DMS153 (cell line): ENCODE measurements at regions not wholly inside any gene's neighbourhood (a gene's known extent, or its start where the extent isn't known, plus 50 kb on each side); places are given as distances from the start of the nearest gene placed in this dataset.
"Not testable (repeated sequence)": the region's sequence is repeated elsewhere in the genome, so short reads cannot be mapped to it uniquely, and the experiment has no call there.

ENCODE experiments used
- DNase-seq: peaks from one replicate; lab custom pipeline; 2025; lab: John Stamatoyannopoulos, UW

GRCh38 chr5:112534067-112534583 is 115.0 kb upstream of the EPB41L4A start:
- DNase-seq = no peak

- no peak for DNase-seq
Measured at GRCh38 chr5:112534611-112535255, 115.7 kb upstream of the EPB41L4A start.

- DNase-seq = no peak
Measured at GRCh38 chr5:112535356-112535755, 116.3 kb upstream of the EPB41L4A start.

GRCh38 chr5:112544558-112544957 is 125.5 kb upstream of the EPB41L4A start:
- DNase-seq = not testable (repeated sequence)

- no peak for DNase-seq
Measured at GRCh38 chr5:112546946-112547592, 128.0 kb upstream of the EPB41L4A start.

- no peak for DNase-seq
Measured at GRCh38 chr5:112548246-112548881, 129.3 kb upstream of the EPB41L4A start.

- DNase-seq = no peak
Measured at GRCh38 chr5:112549127-112549526, 130.1 kb upstream of the EPB41L4A start.

- DNase-seq = no peak
Measured at GRCh38 chr5:112549605-112550166, 130.6 kb upstream of the EPB41L4A start.

GRCh38 chr5:112551419-112552032 is 132.4 kb upstream of the EPB41L4A start:
- DNase-seq = peak; percentile 14

GRCh38 chr5:112552216-112552615 is 133.1 kb upstream of the EPB41L4A start:
- DNase-seq = no peak

- DNase-seq = no peak
Measured at GRCh38 chr5:112552791-112553190, 133.7 kb upstream of the EPB41L4A start.

- DNase-seq = no peak
Measured at GRCh38 chr5:112554101-112554977, 135.3 kb upstream of the EPB41L4A start.

- no peak for DNase-seq
Measured at GRCh38 chr5:112555197-112555596, 136.1 kb upstream of the EPB41L4A start.

- DNase-seq = no peak
Measured at GRCh38 chr5:112555691-112556090, 136.6 kb upstream of the EPB41L4A start.

GRCh38 chr5:112559501-112559900 is 140.4 kb upstream of the EPB41L4A start:
- not testable (repeated sequence) for DNase-seq

- DNase-seq = no peak
Measured at GRCh38 chr5:112560371-112560770, 141.3 kb upstream of the EPB41L4A start.

GRCh38 chr5:112563169-112563826 is 144.2 kb upstream of the EPB41L4A start:
- no peak for DNase-seq

- no peak for DNase-seq
Measured at GRCh38 chr5:112566251-112566650, 147.2 kb upstream of the EPB41L4A start.

GRCh38 chr5:112569596-112569995 is 150.5 kb upstream of the EPB41L4A start:
- no peak for DNase-seq

- no peak for DNase-seq
Measured at GRCh38 chr5:112570708-112571444, 151.8 kb upstream of the EPB41L4A start.
